ENCODE measurements at regions not wholly inside any gene's neighbourhood (a gene's known extent, or its start where the extent isn't known, plus 50 kb on each side); places are given as distances from the start of the nearest gene placed in this dataset.

DNA sequence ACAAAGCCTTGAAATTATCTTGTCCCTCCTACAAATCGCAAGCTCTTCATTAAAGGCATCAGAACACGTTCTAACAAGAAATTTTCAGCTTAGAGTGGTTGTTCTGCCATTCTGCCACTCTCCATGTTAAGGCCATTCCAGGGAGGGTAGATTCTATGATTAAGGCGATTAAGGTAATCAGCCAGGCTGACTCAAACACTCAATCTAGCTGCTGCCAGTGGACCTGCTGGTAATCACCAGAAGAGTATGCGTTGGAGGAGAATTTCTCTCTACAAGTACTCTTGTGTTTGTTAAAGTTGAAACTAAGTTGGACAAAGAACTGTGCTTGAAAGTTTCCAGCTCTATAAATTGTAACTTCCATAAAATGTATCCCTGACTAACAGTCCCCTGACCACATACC lies 149.2 kb upstream of the COL1A2 start:
- no peak for TF ChIP-seq CTCF (IDR thresholded peaks at IDR 0.05; ENCODE audit: low read depth, low read length)
- TF ChIP-seq EZH2phosphoT487 (IDR thresholded peaks at IDR 0.05; ENCODE audit: low read depth): no peak

Data from OCI-LY3 (cell line).